ENCODE measurements at regions not wholly inside any gene's neighbourhood (a gene's known extent, or its start where the extent isn't known, plus 50 kb on each side); places are given as distances from the start of the nearest gene placed in this dataset.
A peak's percentile ranks its signal among the peaks of the same experiment; 100 is the strongest.
"Not testable (repeated sequence)": the region's sequence is repeated elsewhere in the genome, so short reads cannot be mapped to it uniquely, and the experiment has no call there.

- DNase-seq (ENCODE audit: low read depth): no peak
Observed at GRCh38 chr10:64115908-64116643, 594.9 kb downstream of the REEP3 start.

GRCh38 chr10:64116707-64117106 lies 595.5 kb downstream of the REEP3 start:
- no peak for DNase-seq (ENCODE audit: low read depth)

GRCh38 chr10:64118736-64119135 lies 597.5 kb downstream of the REEP3 start:
- DNase-seq (ENCODE audit: low read depth): no peak

GRCh38 chr10:64120301-64120980 lies 599.2 kb downstream of the REEP3 start:
- not testable (repeated sequence) for DNase-seq (ENCODE audit: low read depth)

GRCh38 chr10:64130152-64130551 lies 609.0 kb downstream of the REEP3 start:
- DNase-seq (ENCODE audit: low read depth): no peak

GRCh38 chr10:64134676-64135075 lies 613.5 kb downstream of the REEP3 start:
- DNase-seq (ENCODE audit: low read depth): no peak

GRCh38 chr10:64142395-64142794 lies 621.2 kb downstream of the REEP3 start:
- no peak for DNase-seq (ENCODE audit: low read depth)

GRCh38 chr10:64148607-64149006 lies 627.4 kb downstream of the REEP3 start:
- DNase-seq (ENCODE audit: low read depth): no peak

- DNase-seq (ENCODE audit: low read depth): no peak
Observed at GRCh38 chr10:64156166-64156565, 635.0 kb downstream of the REEP3 start.

GRCh38 chr10:64158551-64158950 lies 637.4 kb downstream of the REEP3 start:
- no peak for DNase-seq (ENCODE audit: low read depth)

- no peak for DNase-seq (ENCODE audit: low read depth)
Observed at GRCh38 chr10:64159910-64160872, 639.0 kb downstream of the REEP3 start.

GRCh38 chr10:64170791-64171190 lies 649.6 kb downstream of the REEP3 start:
- DNase-seq (ENCODE audit: low read depth): no peak

GRCh38 chr10:64173826-64174225 lies 652.6 kb downstream of the REEP3 start:
- peak; percentile 15 for DNase-seq (ENCODE audit: low read depth)

- DNase-seq (ENCODE audit: low read depth): no peak
Observed at GRCh38 chr10:64174666-64175255, 653.6 kb downstream of the REEP3 start.

- DNase-seq (ENCODE audit: low read depth): no peak
Observed at GRCh38 chr10:64175271-64175962, 654.2 kb downstream of the REEP3 start.

- DNase-seq (ENCODE audit: low read depth): no peak
Observed at GRCh38 chr10:64182671-64183070, 661.5 kb downstream of the REEP3 start.

GRCh38 chr10:64191286-64191685 lies 670.1 kb downstream of the REEP3 start:
- DNase-seq (ENCODE audit: low read depth): peak; percentile 25

GRCh38 chr10:64196638-64197315 lies 675.6 kb downstream of the REEP3 start:
- no peak for DNase-seq (ENCODE audit: low read depth)

GRCh38 chr10:64201936-64202335 lies 680.7 kb downstream of the REEP3 start:
- no peak for DNase-seq (ENCODE audit: low read depth)

GRCh38 chr10:64204504-64204903 lies 683.3 kb downstream of the REEP3 start:
- not testable (repeated sequence) for DNase-seq (ENCODE audit: low read depth)

GRCh38 chr10:64206409-64206808 lies 685.2 kb downstream of the REEP3 start:
- peak; percentile 62 for DNase-seq (ENCODE audit: low read depth)

Measured in RPMI7951 (cell line).